ENCODE measurements at regions not wholly inside any gene's neighbourhood (a gene's known extent, or its start where the extent isn't known, plus 50 kb on each side); places are given as distances from the start of the nearest gene placed in this dataset.

DNA sequence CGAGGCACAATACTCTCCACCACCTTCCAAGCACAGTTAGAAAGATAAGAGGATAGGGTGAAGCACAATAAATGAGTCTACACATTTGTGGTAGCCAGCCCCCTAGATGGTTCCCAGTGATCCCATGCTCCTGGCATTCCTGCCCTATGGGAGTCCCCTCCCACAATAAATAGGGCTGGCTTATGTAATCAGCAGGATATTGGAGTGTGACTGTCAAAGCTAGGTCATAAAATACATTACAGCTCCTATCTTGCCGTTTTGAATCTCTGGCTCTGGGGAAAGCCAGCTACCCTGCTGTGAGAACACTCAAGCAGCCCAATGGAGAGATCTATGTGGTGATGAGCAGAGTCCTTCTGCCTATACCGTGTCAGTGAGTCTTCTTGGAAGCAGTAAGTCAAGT lies 198.7 kb upstream of the NOCT start:
- TF ChIP-seq, protein P1, sequence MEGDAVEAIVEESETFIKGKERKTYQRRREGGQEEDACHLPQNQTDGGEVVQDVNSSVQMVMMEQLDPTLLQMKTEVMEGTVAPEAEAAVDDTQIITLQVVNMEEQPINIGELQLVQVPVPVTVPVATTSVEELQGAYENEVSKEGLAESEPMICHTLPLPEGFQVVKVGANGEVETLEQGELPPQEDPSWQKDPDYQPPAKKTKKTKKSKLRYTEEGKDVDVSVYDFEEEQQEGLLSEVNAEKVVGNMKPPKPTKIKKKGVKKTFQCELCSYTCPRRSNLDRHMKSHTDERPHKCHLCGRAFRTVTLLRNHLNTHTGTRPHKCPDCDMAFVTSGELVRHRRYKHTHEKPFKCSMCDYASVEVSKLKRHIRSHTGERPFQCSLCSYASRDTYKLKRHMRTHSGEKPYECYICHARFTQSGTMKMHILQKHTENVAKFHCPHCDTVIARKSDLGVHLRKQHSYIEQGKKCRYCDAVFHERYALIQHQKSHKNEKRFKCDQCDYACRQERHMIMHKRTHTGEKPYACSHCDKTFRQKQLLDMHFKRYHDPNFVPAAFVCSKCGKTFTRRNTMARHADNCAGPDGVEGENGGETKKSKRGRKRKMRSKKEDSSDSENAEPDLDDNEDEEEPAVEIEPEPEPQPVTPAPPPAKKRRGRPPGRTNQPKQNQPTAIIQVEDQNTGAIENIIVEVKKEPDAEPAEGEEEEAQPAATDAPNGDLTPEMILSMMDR (IDR thresholded peaks at IDR 0.05; ENCODE audit: low read depth, low read length), result no peak
- ChIA-PET CTCF (no interaction called here), POLR2A (no interaction called here)
- Histone ChIP-seq H3K4me3 (ENCODE audit: low read depth, low read length) (no peak overlapping the region), H3K27me3 (ENCODE audit: control insufficient read depth, insufficient read depth, low read length) (peaks cover 3% of the 10 kb centered on the region), H3K9me3 (ENCODE audit: control insufficient read depth, insufficient read depth, low read length) (peaks cover 3% of the 10 kb centered on the region), H3K27ac (ENCODE audit: low read depth, low read length) (no peak overlapping the region)
- DNase-seq (ENCODE audit: low read depth, low spot score), result no peak

DNA sequence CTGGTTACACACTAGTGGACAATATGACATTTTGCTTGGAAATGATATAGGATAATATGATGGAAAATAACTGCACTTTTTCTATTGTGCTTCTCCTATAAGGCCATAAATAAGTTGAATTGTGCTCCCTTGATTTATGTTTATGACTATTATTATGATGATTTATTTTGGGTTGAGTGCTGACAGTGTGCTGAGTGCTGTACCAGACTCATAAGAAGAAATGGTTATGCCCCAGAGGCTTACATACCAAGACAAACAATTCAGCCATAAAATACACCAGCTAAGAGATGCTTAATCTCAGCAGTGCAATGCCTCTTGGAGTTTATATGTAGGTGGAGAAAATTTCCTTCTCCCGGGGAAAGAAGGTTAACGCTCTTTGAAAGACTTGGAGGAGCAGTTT lies 199.8 kb upstream of the NOCT start:
- Histone ChIP-seq H3K9me3 (ENCODE audit: control insufficient read depth, insufficient read depth, low read length) (peaks cover 3% of the 10 kb centered on the region), H3K27ac (ENCODE audit: low read depth, low read length) (no peak overlapping the region), H3K4me3 (ENCODE audit: low read depth, low read length) (no peak overlapping the region), H3K27me3 (ENCODE audit: control insufficient read depth, insufficient read depth, low read length) (peaks cover 3% of the 10 kb centered on the region)
- CTCF ChIA-PET, result no interaction called here
- TF ChIP-seq, protein P1 (IDR thresholded peaks at IDR 0.05; ENCODE audit: low read depth, low read length), result no peak
- no peak for DNase-seq (ENCODE audit: low read depth, low spot score)
- POLR2A ChIA-PET, result no interaction called here

DNA sequence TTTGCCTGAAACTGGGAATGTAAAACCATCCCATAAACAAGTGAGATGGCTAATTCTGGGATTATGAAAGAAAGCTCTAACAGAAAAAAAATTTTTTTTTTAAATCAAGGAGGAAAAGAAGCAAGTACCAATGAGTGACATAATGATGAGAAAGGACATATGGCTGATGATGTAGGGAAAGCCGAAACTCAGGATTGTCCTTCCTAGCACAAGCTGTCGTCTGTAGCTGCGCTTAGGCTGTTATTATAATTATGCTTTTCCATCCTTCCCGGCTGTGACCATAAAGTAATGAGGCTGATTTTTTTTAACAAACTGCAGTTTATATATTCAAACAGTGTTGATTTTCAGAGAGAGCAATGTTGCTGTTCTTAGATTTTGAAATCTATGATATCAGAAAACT lies 209.8 kb upstream of the NOCT start:
- Histone ChIP-seq H3K9me3 (ENCODE audit: control insufficient read depth, insufficient read depth, low read length) (no peaks in the 10 kb centered on the region), H3K27me3 (ENCODE audit: control insufficient read depth, insufficient read depth, low read length) (peaks cover 44% of the 10 kb centered on the region), H3K27ac (ENCODE audit: low read depth, low read length) (no peak overlapping the region), H3K4me3 (ENCODE audit: low read depth, low read length) (no peak overlapping the region)
- no peak for DNase-seq (ENCODE audit: low read depth, low spot score)
- TF ChIP-seq, protein P1 (IDR thresholded peaks at IDR 0.05; ENCODE audit: low read depth, low read length), result no peak
- ChIA-PET CTCF (no interaction called here), POLR2A (no interaction called here)

DNA sequence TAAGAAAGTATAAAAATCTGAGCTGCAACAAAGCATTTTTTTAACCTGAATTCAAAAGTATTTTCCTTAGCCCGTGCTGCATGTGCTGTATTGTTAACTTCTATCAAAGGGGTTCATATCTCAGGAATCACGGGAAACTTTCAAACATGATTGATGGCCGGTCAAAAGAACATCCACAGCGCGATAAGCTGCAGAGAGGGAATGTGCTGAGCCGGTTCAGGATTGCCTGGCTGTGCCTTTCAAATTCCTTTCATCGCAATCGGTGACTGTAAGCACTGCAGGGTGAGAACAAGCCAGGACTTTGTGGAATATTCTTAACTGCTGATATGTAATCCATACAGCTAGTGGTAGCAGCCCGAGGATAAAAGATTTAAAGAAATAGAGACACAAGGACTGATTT lies 210.9 kb upstream of the NOCT start:
- CTCF ChIA-PET, result interaction anchor here (1.2 kb wide), 1 partner anchor 133 kb away, joined by 3 read pairs; no protein-coding TSS in a partner anchor
- no peak overlapping the region for H3K4me3 ChIP-seq (ENCODE audit: low read depth, low read length)
- TF ChIP-seq, protein P1 (IDR thresholded peaks at IDR 0.05; ENCODE audit: low read depth, low read length), result no peak
- peaks cover 54% of the 10 kb centered on the region for H3K27me3 ChIP-seq (ENCODE audit: control insufficient read depth, insufficient read depth, low read length)
- H3K27ac ChIP-seq (ENCODE audit: low read depth, low read length), result no peak overlapping the region
- no peaks in the 10 kb centered on the region for H3K9me3 ChIP-seq (ENCODE audit: control insufficient read depth, insufficient read depth, low read length)
- POLR2A ChIA-PET, result no interaction called here
- no peak for DNase-seq (ENCODE audit: low read depth, low spot score)

DNA sequence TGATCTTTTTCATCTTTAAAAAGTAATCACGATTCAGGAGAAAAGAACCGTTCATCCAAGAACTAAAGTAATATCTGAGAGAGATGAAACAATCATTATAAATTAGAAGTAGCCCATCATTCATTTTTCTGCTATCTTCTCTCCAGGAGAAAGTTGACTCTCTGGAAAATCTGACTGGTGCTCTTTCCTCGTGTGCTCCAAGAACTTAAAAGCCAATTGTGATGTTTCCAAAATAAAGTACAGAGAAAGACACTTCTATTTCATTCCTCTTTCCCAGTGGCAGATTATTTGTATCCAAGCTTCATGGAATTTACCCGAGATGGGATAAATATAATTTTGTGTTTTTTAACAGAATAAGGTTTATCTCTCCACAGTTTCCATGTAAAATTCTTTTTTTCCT lies 212.5 kb upstream of the NOCT start:
- CTCF ChIA-PET, result interaction anchor here (1.2 kb wide), 1 partner anchor 68 kb away, joined by 4 read pairs; no protein-coding TSS in a partner anchor

More for the DNA sequence above, 212.5 kb upstream of the NOCT start:
- Histone ChIP-seq H3K9me3 (ENCODE audit: control insufficient read depth, insufficient read depth, low read length) (no peaks in the 10 kb centered on the region), H3K27me3 (ENCODE audit: control insufficient read depth, insufficient read depth, low read length) (peaks cover 58% of the 10 kb centered on the region), H3K27ac (ENCODE audit: low read depth, low read length) (no peak overlapping the region), H3K4me3 (ENCODE audit: low read depth, low read length) (no peak overlapping the region)
- POLR2A ChIA-PET, result no interaction called here
- DNase-seq (ENCODE audit: low read depth, low spot score), result no peak
- TF ChIP-seq, protein P1 (IDR thresholded peaks at IDR 0.05; ENCODE audit: low read depth, low read length), result no peak
